AG08396 (cell line): ENCODE measurements at regions not wholly inside any gene's neighbourhood (a gene's known extent, or its start where the extent isn't known, plus 50 kb on each side); places are given as distances from the start of the nearest gene placed in this dataset.
A peak's percentile ranks its signal among the peaks of the same experiment; 100 is the strongest.
"Not testable (repeated sequence)": the region's sequence is repeated elsewhere in the genome, so short reads cannot be mapped to it uniquely, and the experiment has no call there.

ENCODE experiments used
- DNase-seq: peaks from one replicate; pipeline ENCODE4 v3.0.0; 2012; ENCODE audit warnings: low spot score, mixed read lengths

DNA sequence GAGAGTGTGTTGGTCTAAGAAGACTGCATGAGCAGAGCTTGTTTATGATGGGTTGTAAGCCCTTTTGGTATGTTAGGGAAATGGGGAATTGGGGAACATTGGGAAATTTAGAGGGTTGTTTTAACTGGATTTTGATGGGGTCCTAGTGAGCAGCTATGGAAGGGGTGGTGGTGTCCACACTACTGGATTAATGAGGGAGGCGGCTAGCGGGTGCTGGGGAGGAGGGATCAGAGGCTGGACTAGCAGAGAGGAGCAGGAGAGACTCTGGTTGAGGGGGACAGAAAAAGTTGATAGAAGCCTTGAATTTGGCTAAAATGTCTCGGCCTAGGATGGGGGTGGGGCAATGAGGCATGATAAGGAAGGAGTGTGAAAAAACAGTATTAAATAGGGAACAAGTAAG, 1369.1 kb downstream of the UQCRFS1 start:
- DNase-seq: no peak

DNA sequence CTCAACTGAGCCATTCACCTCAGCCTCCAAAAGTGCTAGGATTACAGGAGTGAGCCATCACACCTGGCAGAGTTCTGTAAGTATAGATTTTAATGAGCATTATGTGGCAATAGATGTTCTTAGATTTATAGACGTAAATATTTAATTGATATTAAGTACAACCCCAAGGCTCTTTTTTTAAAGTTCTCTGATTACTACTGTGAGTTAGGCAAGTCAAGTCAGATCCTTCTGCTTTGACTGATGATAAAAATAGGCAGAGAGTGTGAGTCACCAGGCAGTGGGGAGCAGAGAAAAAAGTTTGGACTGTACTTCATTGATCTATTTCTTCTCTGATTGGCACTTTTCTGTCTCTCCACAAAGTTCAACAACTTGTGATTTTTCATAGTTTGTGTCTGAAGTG, 1379.9 kb downstream of the UQCRFS1 start:
- DNase-seq: no peak

DNA sequence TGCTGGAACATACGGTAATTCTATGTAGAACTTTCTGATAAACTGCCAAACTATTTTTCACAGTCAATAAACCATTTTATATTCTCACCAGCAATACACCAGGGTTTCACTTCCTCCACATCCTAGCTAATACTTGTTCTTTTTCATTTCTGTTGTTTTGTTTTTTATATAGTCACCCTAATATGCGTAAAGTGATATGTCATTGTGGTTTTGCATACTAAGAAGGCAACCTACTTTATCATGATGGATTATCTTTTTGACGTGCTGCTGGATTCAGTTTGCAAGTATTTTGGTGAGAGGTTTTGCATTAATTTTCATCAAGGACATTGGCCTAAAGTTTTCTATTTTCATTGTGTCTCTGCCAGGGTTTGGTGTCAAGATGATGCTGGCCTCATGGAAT, 1384.1 kb downstream of the UQCRFS1 start:
- DNase-seq: no peak

DNA sequence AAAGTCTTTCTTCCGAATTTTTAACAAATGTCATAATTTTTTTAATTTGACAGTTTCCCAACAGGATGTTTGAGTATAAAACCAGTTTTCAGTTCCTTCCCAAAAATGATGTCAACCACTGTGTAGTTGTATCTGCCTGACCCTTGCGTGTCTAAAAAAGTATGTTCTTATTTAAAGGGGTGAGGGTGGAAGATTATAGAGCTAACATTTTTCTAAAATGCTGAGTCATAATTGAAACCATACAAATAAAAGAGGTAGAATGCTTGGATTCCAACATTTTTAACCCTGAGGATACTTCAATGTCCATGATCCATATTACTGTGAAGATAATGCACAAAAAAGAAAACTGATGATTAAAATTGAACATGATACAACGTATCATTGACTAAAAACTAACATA, 1388.8 kb downstream of the UQCRFS1 start:
- DNase-seq: no peak

DNA sequence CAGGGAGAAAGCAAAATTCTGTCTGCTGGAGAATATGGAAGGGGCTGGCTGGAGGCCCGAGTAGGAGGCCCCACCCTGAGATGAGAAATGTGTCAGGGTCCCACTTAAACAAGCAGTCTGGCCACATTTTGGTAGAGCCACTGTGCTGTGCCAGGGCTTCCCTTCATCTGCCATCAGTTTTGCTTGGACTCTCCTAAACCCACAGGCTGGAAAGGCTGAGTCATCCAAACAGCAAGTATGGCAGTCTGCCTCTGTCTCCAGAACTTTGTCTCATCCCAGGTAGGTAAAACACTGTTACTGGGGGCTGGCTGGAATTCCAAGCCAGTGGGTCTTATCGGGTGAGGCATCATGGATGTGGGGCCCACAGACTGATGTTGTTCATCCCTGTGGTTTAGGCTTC, 1390.6 kb downstream of the UQCRFS1 start:
- no peak for DNase-seq

DNA sequence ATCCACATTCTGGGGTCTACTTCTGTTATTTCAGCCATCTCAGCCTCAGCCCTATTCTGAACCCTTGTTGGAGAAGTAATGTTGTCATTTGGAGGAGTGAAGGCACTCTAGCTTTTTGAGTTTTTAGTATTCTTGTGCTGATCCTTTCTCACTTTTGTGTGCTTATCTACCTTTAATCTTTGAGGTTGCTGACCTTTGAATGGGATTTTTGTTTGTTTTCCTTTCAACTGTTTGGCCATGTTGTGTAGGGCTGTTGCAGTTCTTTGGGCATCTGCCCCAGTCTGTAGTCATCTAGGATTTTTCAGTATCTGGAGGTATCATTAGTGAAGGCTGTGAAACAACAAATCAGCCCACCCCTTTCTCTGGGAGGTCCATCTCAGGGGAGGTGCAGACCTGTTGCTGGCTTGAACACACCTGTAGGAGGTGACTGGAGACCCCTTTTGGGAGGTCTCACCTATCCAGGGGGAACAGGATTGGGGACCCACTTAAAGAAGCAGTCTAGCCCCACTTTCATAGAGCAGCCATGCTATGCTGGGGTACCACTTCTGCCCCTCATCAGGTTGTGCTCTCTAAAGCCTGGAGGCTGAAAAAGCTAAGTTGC, 1391.4 kb downstream of the UQCRFS1 start:
- DNase-seq: no peak

DNA sequence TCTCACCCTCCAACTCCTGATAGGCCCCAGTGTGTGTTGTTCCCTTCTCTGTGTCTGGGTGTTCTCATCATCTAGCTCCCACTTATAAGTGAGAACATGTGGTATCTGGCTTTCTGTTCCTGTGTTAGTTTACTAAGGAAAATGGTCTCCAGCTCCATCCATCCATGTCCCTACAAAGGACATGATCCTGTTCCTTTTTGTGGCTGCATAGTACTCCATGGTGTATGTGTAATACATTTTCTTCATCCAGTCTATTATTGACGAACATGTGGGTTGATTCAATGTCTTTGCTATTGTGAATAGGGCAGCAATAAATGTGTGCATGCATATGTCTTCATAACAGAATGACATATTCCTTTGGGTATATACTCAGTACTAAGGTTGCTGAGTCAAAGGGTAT, 1397.0 kb downstream of the UQCRFS1 start:
- no peak for DNase-seq

DNA sequence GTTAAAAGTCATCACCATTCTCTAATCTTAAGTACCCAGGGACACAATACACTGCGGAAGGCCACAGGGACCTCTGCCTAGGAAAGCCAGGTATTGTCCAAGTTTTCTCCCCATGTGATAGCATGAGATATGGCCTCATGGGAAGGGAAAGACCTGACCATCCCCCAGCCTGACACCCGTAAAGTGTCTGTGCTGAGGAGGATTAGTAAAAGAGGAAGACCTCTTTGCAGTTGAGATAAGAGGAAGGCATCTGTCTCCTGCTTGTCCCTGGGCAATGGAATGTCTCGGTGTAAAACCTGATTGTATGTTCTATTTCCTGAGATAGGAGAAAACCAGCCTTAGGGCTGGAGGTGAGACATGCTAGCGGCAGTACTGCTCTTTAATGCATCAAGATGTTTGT, 1398.1 kb downstream of the UQCRFS1 start:
- DNase-seq: not testable (repeated sequence)

DNA sequence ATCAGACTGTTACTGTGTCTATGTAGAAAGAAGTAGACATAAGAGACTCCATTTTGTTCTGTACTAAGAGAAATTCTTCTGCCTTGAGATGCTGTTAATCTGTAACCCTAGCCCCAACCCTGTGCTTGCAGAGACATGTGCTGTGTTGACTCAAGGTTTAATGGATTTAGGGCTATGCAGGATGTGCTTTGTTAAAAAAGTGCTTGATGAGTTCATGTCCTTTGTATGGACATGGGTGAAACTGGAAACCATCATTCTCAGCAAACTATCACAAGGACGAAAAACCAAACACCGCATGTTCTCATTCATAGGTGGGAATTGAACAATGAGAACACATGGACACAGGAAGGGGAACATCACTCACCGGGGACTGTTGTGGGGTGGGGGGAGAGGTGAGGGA, 1398.7 kb downstream of the UQCRFS1 start:
- DNase-seq: not testable (repeated sequence)

DNA sequence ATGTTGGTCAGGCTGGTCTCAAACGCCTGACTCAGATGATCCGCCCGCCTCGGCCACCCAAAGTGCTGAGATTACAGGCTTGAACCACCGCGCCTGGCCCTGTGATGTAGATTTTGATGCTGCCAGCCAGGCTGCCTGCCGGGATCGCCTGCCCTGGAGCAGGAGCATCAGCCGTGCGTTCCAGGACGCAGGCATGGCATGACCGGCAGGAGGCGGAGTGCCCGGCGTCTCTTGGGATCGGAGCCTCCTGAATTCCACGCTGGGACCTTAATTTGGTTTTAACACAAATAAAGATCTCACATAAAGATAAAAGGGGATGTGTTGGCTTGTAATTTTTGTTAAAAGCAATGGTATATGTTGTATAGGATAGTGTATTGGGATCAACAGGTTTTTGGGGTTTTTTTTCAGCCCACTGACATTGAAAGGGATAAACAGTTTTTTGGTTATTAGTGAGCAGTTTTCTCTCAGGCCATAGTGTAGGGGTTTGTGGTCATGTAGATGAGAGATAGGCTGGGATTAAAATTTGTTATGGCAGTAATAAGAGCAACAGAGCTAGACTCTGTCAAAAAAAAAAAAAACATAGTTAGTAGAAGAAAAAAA, 1406.4 kb downstream of the UQCRFS1 start:
- no peak for DNase-seq

DNA sequence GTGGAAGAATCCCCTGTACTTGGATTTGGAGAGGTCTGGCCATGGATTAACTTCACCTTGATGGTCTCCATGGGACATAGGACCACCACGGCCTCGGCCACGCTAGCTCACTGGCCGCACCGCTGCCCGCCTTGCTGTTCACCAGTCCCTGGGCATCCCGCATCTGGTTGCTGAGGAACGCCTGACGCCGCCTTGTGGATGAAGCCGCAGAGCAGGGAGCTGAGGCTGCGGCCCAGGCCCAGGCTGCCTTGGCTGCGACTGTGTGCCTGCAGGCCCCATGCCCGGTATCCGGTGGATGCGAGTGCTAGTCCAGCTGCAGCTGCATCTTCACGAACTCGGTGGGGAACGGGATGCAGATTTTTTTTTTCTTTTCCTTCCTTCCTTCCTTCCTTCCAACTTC, 1407.1 kb downstream of the UQCRFS1 start:
- DNase-seq: no peak

DNA sequence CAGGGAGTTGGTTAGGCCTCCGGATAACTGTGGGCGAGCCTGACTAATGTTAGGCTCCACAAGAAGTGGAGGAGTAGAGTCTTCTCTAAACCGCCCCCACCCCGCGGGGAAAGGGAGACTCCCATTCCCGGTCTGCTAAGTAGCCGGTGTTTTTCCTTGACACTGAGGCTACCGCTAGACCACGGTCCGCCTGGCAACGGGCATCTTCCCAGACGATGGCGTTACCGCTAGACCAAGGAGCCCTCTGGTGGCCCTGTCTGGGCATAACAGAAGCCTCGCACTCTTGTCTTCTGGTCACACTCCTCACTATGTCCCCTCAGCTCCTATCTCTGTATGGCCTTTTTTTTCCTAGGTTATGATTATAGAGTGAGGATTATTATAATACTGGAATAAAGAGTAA, 1410.7 kb downstream of the UQCRFS1 start:
- not testable (repeated sequence) for DNase-seq

DNA sequence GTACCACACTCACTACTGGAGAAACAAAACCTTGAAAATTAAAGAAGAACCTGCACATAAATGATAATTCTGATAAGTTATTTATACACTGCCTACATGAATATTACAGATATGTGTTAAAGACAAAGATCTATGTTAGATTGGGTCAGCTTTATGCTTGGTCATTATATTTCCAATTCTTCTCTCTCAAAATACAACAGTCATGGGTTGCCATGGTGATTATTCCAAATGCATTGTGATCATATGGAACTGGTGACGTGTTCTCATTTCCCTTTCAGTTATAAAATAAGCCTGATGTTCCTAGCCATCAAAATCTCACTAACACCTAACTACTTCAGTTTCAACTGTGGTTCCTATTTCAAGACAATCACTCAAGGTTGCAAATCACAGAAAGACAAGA, 1416.4 kb downstream of the UQCRFS1 start:
- no peak for DNase-seq

DNA sequence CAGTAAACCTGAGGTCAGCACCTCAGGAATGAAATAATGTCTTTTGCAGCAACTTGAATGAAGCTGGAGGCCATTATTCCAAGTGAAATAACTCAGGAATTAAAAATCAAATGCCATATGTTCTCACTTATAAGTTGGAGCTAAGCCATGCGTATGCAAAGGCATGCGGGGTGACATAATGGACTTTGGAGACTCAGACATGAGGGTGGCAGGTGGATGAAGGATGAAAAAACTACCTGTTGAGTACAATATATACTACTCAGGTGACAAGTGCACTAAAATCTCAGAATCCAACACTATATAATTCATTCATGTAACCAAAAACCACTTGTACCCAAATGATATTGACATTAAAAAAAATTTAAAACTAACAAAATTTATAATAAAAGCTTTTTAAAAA, 1416.9 kb downstream of the UQCRFS1 start:
- no peak for DNase-seq

DNA sequence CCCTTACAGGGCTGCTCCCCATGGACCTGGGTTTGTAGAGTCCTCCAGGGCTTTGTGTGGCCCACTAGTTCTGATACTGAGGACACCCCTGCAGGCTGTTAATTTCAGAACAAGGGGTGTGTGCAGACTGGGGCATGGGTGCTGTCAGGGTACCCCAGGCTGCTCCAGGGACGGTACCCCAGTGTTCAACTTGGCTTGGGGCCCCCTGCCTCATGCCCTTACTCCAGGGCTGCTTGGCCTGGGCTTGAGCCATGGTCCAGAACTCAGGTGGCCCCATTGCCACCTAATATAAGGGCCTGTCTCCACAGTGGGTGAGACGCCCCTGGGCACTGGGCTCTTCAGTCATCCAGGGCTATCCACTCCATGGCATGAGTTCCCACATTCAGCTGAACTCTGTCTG, 1417.6 kb downstream of the UQCRFS1 start:
- DNase-seq: no peak

DNA sequence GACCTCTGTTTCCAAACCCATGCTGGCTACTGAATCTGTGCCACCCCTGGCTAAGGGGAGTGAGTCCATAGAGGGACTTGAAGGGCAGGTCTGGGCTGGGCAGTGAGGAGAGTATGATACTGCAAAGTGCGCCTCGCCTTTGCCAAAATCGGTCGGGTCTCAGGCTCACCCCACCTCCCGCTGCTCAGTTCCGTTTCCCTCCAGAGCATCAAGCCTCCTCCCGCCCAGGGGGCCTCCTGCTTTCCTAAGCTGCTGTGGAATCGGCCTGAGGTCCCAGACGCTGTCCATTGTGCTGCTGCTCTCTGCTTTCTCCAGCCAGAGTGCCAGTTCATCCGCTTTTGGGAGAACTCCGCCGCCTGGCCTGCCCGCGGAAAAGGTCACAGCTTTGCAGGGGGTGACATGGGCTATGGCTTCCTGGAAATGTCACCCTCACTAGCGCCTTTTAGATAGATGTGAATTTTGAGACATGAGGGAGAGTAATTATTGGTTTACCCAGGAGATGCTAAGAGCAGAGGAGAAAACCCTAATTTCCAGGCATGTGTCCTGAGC, 1418.4 kb downstream of the UQCRFS1 start:
- DNase-seq: peak; percentile 53

DNA sequence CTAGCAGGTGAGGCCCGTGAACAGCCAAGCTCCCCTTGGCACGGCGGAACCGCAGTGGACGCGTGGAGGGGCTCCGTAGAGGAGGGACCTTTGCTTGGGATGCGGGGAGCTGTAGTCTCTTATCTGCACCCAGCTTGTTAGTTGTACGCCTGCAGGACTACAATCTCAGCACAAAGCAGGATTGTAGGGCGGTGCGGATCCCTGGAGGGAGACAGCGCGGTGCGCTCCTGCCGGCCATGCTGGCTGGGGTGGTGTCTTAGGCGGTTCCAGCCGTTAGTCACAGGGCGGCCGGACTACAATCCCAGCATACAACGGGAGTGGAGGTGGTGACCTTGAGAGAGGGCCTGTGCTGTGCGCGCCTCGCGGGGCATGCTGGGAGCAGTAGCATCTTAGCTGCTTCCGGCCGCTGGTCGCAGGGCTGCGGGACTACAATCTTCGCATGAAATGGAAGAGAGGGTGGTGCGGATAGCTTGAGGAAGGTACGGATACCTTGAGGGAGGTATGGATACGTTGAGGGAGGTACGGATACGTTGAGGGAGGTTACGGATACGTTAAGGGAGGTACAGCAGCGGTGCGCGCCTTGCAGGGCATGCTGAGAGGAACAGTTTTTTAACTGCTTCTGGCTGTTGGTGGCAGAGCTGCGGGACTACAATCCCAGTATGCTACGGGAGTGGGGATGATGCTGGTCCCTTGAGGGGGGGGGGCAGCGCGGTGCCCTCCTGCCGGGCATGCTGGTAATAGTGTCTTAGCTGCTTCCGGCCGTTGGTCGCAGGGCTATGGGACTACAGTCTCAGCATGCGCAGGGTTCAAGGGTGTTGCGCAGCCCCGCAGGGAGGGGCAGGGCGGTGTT, 1419.1 kb downstream of the UQCRFS1 start:
- peak; percentile 93 for DNase-seq

DNA sequence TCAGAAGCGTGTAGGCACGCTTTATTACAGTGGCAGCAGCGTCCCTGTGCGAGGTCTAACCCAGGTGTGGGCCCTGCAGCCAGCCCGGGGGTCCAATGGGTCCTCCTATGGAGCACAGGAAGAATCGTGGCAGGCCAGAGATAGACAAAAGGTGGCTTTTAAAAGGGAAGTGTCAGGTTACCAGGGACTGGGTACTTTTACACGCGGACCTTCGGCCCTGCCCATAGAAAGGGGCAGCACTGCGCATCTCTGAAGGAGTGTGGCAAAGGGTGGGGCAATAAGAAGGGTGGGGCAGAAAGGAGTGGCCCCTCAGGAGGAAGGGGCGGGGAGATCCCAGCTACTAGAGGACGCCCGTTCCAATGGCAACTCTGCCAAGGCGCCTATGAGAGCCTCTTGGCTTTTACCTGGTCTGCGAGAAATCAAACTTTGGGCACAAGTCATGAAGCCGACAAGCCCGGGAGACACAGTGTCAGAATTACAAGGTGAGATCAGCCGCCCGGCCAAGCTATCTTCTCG, 1419.8 kb downstream of the UQCRFS1 start:
- peak; percentile 81 for DNase-seq

DNA sequence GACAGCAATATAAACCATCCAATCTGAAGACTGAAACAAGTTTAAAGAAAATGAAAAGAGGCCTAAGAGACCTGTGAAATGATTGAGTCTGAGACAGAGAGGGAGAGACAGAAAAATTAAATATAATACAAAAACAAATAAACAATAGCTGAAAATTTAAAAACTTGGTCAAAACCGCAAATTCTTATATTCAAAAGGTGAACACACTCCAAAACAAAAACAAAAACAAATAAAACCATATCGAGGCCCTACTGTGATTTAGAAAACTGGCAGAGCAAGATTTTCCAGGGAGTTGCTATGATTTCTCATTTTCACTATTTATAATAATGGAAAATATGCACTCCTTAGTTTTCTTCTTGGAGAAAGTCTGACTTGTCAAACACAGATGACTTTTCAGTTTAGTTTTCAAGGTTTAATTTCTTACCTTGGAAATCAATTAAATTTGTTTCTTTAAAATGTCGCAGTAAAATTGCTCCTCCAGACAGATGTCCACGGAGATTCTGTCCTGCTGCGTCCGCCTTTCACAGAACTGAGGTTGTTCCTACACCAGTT, 1420.3 kb downstream of the UQCRFS1 start:
- no peak for DNase-seq

DNA sequence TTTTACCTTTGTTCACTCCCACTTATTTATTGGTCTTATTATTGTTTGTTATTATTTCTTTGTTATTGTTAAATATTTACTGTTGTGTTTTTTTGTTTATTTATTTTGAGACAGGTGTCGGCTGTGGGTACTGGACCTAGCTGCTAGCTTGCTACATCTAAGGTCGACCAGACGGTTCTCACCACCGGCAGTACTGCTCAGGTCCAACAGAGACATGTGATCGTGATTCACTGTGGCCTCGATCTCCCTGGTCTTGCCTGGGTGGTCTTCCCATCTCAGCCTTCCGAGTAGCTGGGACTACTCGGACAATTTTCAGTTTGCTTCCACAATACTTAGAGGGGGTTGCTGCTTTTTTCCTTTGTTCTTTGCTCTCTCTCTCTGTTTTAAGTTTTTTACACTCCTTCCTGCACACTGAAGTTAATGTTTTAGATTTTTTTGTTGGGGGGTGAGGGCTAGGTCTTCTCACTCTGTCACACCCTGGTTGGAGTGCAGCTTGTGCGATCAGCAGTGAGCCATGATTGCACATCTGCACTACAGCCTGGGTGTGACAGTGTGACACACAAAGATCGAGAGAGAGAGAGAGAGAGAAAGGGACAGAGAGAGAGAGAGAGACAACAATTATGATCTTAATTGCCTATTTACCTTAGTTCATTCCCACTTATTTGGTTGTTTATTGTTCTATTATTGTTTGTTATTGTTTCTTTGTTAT, 1432.4 kb downstream of the UQCRFS1 start:
- DNase-seq: no peak

DNA sequence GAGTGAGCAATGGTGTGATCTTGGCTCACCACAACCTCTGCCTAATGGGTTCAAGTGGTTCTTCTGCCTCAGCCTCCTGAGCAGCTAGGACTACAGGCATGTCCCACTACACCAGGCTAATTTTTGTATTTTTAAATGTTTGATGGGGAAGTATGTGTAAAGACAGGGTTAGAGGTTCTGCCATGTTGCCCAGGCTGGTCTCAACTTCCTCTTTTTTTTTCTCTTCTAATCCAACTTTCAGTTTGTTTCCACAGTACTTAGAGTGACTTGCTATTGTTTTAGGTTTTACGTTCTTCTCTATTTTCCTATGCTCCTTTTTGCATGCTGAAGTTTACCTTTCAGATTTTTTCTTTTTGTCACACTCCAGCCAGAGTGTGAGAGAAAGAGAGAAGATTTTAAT, 1433.0 kb downstream of the UQCRFS1 start:
- DNase-seq: no peak

DNA sequence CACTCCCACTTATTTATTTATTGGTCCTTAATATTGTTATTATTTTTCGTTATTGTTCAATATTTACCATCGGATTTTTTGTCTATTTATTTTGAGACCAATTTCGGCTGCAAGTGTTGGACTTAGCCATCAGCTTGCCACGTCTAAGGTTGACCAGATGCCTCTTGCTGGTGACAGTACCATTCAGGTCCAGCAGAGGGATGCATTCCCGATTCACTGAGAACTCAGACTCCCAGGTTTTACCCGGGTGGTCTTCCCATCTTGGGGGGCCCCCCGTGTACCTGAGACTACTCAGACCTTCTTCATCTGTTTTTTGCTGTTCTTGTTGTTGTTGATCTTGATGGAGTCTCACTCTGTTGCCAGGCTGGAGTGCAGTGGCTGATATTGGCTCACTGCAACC, 1435.2 kb downstream of the UQCRFS1 start:
- no peak for DNase-seq
